ENCODE measurements at regions not wholly inside any gene's neighbourhood (a gene's known extent, or its start where the extent isn't known, plus 50 kb on each side); places are given as distances from the start of the nearest gene placed in this dataset.
"Not testable (repeated sequence)": the region's sequence is repeated elsewhere in the genome, so short reads cannot be mapped to it uniquely, and the experiment has no call there.

DNA sequence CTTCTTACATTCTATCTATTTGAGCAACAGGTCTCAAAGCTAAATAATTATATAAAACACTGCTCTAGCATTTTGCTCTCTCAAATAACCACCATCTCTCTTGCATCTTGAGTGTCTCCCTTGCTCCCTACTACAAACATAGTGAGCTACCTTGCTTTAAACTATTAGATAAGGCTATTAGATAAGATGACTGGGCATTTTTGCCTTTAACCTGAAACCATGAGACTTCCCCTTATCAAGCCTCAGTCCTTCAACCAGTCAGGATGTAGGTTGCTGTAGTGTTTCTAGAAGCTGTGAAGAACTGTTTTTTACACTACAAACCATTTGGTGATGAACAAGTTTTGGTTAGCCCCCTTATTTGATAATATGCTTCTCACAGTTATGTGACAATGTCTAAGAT, 115.4 kb upstream of the MAP2 start:
- DNase-seq: no peak

- no peak for DNase-seq
Observed at GRCh38 chr2:209311948-209312347, 111.9 kb upstream of the MAP2 start.

- DNase-seq: not testable (repeated sequence)
Observed at GRCh38 chr2:209312450-209312849, 111.4 kb upstream of the MAP2 start.

DNA sequence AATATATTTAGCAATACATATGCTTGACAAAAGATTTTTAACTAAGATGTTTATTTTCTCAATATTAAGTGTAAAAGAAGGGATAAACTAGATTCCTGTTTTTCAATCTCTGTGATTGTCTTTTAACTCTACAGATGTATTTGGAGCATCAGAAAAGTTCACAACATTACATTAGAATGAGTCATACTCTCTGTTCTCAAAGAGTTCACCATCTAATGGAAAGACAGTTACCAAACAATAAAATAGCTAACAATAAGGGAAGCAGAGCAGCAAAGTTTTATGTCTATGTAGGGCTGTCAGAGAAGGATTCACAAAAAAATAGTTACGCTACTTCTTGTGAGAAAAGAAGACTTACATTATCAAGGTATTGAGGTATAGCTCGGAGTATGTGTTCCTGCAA, 109.2 kb upstream of the MAP2 start:
- DNase-seq: no peak

- DNase-seq: no peak
Observed at GRCh38 chr2:209316141-209316540, 107.7 kb upstream of the MAP2 start.

DNA sequence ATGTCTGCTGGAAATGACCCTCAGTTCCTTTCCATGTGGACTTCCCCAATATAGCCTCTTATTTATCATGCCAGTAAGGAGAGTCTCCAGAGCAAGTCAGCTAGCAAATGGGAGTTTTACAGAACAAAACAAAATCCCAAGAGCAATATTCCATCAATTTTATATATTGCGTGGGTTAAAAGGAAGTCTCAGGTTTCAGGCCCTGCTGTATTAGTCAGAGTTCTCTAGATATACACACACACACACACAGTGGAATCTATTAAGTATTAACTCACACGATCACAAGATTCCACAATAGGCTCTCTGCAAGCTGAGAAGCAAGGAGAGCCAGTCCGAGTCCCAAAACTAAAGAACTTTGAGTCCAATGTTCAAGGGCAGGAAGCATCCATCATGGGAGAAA, 102.8 kb upstream of the MAP2 start:
- no peak for DNase-seq

DNA sequence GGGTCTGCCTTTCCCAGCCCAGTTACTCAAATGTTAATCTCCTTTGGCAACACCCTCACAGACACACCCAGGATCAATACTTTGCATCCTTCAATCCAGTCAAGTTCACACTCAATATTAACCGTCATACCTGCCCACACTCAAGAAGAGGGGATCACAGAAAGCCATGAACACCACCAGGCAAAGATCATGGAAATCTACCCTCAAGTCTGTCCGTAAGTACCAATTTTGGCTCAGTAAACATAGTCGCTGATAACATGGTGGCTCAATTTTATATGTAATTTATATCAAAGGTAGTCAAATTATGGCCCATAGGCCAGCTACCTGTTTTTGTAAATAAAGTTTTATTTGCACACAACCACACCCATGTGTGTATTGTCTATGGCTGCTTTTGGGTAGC, 102.3 kb upstream of the MAP2 start:
- no peak for DNase-seq

GRCh38 chr2:209322041-209322440, 101.8 kb upstream of the MAP2 start:
- DNase-seq: no peak

- no peak for DNase-seq
Observed at GRCh38 chr2:209322905-209323512, 100.8 kb upstream of the MAP2 start.

- no peak for DNase-seq
Observed at GRCh38 chr2:209323738-209324137, 100.1 kb upstream of the MAP2 start.

DNA sequence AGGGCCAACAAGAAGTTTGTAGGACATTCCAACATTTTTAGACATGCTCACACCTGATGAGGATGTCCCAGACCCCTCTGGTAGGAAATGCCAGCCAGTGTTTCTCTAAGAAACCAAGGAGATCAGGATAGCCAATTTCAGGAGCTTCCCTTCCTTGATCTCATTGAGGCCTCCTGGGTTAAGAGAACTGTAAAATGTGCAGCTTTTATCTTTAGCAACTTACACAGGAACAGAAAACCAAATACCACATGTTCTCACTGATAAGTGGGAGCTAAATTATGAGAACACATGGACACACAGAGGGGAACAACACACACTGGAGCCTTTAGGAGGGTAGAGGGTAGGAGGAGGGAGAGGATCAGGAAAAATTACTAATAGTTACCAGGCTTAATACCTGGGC, 99.6 kb upstream of the MAP2 start:
- DNase-seq: no peak

GRCh38 chr2:209331291-209331844, 92.5 kb upstream of the MAP2 start:
- no peak for DNase-seq

DNA sequence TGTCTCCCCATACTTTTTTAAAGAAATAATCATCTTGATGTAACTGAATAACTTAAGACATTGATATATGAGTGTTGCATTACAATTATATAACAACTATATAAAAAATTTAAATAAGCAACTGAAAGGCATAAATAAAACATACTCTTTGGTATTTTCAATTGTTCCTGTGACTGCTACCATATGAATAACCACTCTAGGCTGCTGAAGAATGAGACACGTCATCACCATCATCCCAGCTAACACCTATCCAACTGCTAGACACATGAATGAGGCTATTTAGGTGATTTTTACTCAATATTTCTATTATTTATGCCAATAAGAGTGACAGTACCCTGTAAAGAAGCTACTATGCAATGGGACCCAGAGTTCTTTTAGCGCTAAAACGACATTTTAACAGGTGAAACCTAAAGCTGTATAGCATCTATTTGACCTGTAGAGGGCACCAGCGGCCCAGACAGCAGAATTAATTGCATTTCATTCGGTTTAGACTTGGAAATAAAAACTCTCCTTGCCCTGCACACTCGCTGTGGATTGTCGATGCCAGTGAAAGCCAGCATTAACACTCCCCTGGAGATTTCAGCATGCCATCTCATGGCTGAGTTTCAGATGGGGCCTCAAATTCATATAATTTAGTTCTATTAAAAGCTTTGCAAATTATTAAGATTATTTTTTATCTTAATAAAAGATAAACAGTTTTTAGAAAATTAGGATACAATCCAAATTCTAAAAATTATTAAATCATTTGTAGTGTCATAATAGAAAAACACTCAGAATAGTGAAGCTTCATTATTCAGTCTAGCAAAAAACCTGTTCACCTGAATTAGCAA, 89.4 kb upstream of the MAP2 start:
- peak; percentile 38 for DNase-seq

GRCh38 chr2:209340522-209340921, 83.3 kb upstream of the MAP2 start:
- DNase-seq: no peak

GRCh38 chr2:209344349-209344748, 79.5 kb upstream of the MAP2 start:
- DNase-seq: no peak

DNA sequence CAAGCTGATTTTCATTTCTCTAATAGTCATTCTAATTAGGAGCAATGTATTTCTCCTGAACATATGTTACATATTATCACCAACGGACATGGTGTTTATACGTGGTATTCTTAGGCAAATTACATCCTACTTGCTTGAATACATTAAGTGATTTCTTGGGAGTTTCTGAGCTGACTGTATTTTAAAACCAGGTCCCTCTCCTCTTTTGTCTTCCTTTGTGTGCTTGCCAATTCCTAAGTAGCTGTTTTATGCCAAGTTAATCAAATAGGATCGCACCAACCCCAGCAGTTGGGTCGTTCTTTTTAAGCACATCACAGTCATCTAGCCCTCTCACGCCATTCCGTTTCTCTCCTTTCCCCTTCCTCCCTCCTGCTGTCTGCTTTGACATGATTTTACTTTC, 75.4 kb upstream of the MAP2 start:
- no peak for DNase-seq

- no peak for DNase-seq
Observed at GRCh38 chr2:209351636-209352035, 72.2 kb upstream of the MAP2 start.

GRCh38 chr2:209358992-209359391, 64.9 kb upstream of the MAP2 start:
- no peak for DNase-seq

GRCh38 chr2:209367075-209367747, 56.6 kb upstream of the MAP2 start:
- no peak for DNase-seq

GRCh38 chr2:209368406-209368805, 55.4 kb upstream of the MAP2 start:
- no peak for DNase-seq

DNA sequence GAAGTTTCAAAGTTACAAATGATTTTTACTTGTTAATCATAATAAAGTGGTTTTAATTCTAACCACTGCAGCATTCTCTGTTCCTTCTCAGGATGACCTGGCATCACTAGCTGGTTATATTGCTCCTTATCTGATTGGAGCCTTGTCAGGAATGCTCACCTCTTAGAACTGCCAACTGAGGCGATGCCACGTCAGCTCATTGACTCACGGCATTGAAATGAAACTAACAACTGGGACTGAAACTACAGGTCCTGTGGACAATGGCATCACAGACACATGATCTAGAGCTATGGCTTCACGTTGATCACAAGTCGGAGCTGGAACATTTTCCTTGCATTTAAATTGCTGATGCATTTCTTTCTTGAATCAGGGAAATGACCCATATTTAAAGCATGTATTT, 54.9 kb upstream of the MAP2 start:
- DNase-seq: no peak

GRCh38 chr2:209369656-209370055, 54.2 kb upstream of the MAP2 start:
- no peak for DNase-seq

GRCh38 chr2:209371407-209371806, 52.4 kb upstream of the MAP2 start:
- no peak for DNase-seq
